ENCODE measurements at regions not wholly inside any gene's neighbourhood (a gene's known extent, or its start where the extent isn't known, plus 50 kb on each side); places are given as distances from the start of the nearest gene placed in this dataset.

- DNase-seq, result no peak
Observed at GRCh38 chr2:8276026-8276425, 405.8 kb upstream of the ID2 start.

DNA sequence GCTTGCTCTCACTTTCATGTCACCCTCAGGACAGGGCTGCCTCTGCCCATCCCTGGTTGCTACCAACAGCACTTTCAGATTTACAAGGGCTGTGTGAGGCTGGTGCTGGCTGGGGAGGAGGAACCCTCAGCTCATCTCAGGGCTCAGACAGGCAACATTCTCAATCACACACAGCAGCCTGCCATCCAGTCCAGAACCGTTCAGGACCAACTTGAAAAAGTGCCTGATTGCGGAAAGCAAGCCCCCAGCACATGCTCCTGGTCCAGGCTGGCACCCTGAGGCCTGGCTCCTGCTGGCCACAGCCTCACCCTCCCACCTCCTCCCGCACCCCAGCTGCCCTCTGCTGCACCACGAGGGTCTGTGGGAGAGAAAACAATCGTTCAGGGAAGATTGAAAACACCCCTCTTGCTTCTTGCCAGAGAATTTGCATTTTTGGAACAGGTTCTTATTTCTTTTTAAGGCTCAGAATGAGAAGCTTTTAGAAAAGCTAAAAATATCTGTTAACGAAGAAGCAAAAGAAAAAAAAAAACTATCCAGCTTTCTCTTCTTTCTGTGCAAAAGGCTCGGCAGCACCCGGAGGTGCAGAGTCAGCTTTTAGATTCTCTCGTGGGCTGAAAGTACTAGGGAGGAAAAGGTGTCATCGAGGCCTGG is 403.8 kb upstream of the ID2 start:
- no peak for DNase-seq

GRCh38 chr2:8278709-8279354 is 403.0 kb upstream of the ID2 start:
- DNase-seq, result no peak

DNA sequence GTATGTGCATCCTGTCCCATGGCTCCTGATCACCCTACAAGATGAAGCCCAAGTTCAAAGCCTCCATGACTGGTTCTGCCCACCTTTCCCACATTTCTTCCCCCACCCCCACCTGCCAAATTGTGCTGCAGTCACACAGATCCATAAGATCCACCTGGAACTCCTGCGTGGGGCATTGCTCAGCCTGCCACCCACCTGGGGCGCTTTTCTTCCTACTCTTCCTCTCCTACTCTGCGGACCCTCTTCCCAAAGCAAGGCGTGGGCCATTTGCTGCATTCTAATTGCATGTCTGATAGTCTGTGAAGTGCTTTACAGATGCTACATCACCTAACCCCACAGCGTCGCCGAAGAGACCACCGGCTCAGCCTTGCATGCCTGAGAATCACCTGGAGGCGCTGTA is 402.4 kb upstream of the ID2 start:
- DNase-seq, result no peak

DNA sequence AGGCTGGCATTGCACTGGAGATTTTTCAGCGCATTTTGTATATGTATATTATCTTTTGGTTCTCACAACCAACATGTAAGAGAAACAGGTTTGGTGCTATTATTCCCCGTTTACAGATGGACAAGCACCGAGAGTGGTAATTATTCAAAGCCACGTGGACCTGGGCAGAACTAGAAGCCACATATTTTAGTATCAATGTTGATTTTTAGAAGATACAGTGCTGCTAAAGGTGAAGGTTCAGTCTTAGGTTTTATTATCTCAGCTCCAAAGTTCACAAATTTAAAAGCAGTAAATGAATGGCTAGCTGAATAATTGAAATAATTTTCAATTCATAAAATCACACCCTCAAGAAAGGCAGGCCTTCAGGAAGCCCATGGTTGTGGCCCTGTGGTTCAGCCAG is 400.6 kb upstream of the ID2 start:
- DNase-seq, result no peak

DNA sequence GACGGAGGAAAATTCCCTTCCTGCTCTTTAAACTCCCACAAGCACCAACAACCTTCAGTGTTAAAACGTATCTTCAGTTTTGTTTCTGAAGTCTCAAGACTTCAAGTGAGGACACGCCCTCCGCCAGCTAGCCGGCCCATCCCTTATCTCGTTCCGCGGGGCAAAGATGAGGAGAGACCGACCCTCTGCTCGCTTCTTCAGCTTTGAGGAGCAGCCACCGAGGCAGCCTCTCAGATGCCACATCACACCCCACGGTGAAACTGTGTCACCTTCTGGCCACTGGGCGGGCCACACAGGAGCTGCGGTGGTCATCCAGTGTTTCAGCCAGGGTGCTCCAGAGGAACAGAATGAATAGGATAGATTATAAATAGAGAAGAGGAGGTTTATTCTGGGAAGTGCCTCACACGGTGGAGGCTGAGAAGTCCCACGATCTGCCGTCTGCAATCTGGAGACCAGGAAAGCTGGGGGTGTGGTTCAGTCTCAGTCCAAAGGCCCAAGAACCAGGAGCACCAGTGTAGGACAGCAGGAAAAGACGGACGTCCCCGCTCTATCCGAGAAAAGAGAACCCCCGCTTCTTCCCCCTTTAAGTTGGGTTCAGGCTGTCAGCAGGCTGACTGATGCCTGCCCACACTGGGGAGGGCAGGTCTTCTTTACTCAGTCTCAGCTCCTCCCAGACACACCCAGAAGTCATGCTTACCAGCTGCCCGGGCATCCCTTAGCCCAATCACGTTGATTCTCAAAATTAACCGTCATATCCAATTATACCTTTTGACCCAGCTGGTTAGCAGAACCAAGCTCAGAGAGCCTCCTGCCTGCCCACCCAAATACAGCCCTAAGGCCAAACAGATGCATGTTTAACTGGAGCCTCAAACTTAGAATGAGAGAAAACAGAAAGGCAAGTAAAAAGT is 399.7 kb upstream of the ID2 start:
- DNase-seq, result no peak

DNA sequence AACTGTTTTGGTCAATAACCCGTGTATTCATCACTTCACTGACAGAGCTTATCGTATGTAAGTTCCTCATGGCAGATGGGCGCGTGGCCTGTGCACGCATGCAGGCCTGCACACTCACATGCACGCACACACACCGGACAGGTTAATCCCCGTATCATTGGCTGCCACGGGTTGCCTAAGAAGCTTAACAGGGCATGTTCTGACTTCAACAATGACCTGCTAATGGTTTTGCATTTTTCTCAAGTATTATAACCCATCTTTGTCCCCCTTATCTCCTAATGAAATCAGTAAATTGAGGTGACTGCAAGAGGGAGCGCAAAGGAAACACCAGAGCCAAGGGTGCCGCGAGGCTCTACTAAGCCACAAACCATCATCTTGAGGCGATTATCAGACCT is 399.0 kb upstream of the ID2 start:
- DNase-seq, result no peak

DNA sequence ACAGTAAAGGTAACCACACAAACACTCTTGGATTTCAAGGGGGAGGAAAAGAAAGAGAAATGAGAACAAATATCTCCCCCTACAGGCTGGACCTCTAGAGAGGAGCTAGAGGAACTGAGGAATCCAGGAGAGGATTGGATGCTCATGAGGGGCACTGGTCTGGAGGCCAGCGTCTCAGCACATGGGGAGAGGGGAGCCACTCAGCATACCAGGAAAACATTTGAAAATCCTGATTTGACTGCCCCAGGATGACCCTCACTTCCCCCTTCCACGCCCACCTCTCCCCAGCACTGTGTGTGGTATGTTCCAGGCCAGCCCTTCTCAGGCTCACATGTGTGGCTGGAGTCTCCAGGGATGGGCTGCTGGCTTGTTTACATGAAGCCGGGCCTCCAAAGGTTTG is 396.8 kb upstream of the ID2 start:
- DNase-seq, result no peak

DNA sequence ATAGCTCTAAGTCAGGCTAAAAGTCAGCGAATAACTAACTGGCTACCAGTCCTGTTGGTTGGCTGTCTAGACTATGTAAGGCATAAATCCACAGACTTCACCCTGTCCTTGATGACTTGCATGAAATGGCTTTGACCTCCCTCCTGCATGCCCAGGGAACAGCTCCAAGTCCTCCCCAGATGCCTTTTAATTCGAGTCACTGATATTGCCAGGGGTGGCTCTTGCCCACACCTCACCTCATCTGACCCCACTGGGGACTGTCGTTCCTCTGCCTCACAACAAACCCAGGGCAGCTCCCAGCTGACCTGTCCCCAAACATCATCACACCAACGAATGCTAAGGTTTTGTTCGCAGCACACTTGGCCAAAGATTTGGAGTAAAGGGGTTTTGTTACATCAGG is 396.0 kb upstream of the ID2 start:
- DNase-seq, result no peak

DNA sequence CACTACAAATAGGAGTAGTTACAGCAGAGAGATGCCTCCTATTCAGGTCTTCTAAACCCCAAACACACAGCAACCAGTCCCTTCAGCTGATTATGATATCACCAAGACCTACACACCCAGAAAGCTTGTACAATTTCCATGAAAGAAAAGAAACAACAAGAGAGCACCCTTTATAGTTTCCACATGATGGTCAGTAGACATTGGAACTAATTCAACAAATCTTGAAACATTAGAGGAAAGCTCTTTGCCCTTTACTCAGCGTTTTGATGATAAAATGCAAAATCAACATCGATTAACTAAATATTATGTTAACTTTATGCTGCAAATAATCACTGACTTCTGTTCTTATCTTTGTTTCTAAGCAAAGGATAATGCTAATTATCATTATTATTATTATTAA is 393.6 kb upstream of the ID2 start:
- no peak for DNase-seq

DNA sequence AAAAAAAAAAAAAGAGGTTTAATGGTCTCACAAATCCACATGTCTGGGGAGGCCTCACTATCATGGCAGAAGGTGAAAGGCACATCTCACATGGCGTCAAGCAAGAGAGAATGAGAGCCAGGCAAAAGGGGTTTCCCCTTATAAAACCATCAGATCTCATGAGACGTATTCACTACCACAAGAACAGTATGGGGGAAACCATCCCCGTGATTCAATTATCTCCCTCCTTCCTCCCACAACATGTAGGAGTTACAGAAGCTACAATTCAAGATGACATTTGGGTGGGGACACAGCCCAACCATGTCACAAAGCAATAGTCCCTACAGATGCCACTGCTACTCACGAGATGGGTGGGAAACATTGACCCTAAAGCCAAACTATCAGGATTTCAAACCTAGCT is 392.7 kb upstream of the ID2 start:
- no peak for DNase-seq

- no peak for DNase-seq
Observed at GRCh38 chr2:8290771-8291352, 391.0 kb upstream of the ID2 start.

- no peak for DNase-seq
Observed at GRCh38 chr2:8296306-8296705, 385.6 kb upstream of the ID2 start.

- no peak for DNase-seq
Observed at GRCh38 chr2:8297376-8298231, 384.3 kb upstream of the ID2 start.

DNA sequence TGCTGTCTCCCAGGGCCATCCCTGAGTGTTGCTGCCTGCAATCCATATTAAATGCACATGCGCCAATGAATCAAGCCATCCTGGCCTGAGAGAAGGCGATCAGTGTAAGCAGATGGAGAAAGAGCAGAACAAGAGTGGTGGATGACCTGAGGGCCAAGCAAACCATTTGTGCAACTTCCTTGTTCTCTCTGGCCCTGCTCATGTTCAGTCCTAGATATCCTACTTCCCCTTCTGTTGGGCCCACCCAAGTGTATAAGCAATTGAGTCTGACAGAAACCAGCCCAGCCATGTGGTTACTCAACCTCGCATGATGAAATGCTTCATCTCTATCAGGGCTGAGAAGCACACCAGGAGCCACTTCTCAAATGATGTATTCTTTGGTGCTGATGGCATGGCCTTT is 383.1 kb upstream of the ID2 start:
- DNase-seq, result no peak

DNA sequence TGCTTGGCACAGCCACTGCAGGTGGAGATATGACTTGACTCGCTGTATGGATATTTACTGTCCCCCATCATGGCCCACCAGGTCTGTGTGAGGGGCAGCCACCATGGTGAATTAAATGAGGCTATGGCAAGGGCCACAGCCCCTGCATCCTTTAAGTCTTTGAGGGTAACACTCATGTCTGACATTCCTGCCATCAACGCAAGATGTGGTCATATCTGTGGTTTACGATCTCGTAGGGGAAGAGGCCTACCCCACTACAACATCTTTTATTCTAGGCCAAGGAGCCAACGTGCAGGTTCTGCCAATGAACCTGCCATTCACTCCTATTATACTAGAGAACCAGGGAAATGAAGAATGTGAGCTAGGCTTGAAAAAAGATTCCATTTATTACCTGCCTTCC is 381.6 kb upstream of the ID2 start:
- no peak for DNase-seq

- DNase-seq, result no peak
Observed at GRCh38 chr2:8300905-8301304, 381.0 kb upstream of the ID2 start.

DNA sequence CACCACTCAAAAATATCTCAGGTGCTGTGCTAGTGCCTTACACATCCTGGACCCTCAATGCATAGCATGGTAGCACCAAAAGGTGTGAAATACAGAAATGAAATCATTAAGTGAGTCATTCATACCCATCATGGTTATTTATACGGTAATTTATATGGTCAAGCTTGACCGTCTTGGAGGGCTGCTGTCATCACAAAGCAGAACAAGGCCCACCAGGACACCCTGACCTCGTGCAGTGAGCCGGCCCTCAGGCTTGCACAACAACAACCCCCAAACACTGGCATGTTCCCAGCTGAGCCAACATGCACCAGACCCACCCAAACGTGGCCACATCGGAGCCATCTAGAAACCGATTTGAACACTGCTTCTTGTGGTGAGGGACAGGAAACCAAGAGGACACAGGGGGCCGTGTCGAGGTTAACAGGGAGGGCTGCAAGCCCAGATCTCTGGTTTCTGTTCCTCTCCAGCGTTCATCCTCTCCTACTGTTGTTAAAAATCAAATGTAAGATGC is 378.5 kb upstream of the ID2 start:
- DNase-seq, result no peak

DNA sequence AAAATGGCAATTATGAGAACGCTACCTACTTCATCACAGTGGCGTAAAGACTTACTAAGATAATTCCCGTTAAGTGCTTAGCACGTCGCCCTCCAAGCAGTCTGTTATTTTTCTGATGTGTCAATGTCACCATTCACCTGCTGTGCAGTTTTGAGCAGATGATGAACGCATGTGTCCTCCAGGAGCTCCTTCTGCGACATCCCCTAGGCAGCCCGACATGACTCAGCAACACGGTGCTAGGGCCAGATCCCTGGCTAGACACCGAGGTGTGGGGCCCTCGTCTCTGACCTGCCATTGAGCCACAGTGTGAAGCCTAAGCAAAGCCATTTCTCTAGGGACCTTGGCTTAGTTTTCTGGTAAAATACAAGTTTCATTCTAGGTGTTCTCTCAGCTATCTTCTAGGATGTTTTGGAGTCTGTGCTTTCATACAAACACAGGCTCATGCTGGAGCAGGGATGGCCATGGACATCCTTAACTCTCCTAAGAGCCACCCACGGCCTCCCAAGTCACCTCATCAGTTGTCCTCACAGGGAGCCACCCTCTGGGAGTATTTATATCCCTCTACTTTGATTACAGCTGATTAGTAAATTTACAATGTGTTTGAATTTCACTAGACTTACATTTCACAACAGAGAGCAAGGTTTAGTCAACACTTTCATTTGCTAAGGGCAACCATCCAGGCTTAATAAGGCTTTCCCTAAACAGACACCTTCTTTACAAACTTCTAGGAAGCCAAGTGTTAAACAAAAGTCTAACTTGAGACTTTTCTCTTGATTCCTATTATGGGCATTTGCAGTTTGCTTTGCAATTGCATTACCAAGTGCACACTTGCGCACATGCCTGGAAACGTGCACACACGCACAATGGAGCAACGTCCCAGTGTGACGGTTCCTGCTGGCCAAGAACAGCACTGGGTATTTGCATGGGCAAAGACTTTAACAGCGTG is 376.8 kb upstream of the ID2 start:
- no peak for DNase-seq

- no peak for DNase-seq
Observed at GRCh38 chr2:8306530-8307351, 375.1 kb upstream of the ID2 start.
